CD4-positive, alpha-beta T cell treated with Interleukin-15 for 4 hours (primary cell): ENCODE measurements at regions not wholly inside any gene's neighbourhood (a gene's known extent, or its start where the extent isn't known, plus 50 kb on each side); places are given as distances from the start of the nearest gene placed in this dataset.

Source experiments
- DNase-seq: peaks from one replicate; pipeline ENCODE4 v3.0.0-alpha.2; 2020; ENCODE audit warnings: low spot score

DNA sequence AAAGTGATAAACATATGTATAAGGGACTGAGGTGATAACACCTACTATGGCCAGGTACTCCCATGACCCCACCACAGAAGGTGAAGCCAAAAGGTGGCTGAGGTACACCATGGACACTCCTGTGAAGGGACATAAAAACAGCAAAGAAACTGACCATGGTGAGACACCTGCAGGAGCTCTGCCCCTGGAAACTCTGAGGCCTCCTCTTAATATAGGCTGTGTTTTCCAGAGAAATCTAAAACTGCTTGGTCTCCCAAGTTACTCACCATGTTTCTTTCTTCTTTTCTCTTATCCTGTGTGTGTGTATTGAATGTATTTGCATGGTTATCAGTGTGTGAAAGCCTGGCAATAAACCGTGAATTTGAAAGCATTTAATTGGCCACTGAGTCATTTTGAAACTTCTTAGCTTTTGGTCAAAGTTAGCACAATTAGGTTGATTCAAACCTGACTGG lies 739.3 kb upstream of the GCFC2 start:
- no peak for DNase-seq

DNA sequence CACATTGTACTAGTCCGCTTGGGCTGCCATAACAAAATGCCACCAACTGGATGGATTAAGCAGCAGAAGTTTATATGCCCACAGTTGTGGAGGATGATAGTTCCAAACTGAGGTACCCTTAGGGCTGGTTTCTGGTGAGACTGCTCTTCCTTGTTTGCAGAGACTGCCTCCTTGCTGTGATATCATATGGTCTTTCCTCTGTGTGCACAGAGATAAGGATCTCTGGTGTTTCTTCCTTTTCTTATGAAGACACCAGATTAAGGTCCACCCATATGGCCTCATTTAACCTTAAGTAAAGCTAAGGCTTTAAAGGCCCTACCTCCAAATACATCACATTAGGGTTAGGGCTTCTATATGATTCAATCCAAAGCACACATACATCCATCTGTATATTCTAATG lies 738.2 kb upstream of the GCFC2 start:
- no peak for DNase-seq

DNA sequence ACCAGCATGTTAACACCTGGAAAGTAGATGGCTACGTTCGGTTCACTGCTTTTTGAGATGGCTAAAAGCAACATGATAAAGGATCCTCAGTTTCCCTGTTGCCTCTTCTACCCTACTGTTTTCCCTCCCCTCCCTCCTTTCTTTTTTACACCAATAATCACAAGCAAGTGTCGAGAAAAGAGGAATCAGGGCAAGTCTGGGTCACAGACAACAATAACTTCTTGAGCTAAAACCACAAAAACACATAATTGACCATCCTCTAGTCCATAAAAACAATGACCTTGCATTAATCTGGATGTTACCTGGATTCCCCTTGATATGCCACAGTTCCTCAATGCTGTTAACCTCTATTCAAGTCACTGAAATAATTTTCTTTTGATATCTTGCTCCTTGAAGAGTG lies 736.6 kb upstream of the GCFC2 start:
- no peak for DNase-seq

DNA sequence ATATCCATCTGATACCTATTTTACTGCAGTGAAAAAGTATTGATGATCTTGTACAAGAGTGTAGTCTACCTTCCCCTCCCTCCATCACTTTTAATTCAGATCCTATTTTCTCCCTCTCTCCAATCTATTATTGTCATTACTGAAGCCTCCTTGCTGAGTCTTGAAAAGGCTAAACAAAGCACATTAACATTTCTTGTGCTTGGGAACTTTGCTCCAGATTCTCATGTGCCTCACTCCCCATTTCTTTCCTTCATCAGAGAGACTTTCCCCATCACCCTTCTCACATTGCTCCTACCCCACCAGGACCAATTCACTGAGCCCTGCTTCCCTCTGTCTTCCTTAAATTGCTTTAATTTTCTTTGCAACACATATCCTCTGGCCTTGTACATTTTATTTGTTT lies 736.2 kb upstream of the GCFC2 start:
- DNase-seq, result no peak

DNA sequence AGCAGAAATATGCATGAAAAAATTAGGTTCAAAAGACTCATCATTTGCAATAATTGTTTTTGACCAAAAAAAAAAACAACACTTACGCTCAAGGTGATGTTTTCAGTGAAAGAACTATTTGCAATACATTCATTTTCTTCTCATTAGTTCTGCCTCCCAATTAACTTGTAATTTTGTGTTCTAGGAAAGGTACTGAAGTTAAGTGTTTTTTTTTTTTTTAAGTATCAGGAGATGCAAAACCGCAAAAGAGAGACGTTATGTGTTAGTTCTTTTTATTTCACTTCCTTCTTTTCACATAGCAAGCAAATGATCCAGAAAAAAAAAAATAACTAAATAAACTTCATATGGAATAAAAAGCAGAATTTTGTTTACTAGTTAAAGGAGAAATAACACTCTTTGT lies 735.2 kb upstream of the GCFC2 start:
- no peak for DNase-seq

DNA sequence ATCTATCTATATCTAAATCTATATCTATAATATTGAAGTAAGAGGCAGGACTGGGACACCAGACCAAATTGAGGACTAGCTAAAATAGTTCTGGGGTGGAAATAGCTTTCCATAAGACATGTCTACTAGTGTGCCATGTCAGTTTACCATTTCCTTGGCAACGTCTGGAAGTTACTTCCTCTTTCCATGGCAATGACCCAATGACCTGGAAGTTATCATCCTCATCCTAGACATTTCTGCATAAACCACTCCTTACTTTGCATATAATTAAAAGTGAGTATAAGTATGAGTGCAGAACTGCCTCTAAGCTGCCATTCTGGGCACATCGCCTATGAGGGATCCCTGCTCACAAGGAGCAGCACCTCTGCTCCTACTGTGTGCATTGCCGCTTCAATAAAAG lies 734.0 kb upstream of the GCFC2 start:
- no peak for DNase-seq

DNA sequence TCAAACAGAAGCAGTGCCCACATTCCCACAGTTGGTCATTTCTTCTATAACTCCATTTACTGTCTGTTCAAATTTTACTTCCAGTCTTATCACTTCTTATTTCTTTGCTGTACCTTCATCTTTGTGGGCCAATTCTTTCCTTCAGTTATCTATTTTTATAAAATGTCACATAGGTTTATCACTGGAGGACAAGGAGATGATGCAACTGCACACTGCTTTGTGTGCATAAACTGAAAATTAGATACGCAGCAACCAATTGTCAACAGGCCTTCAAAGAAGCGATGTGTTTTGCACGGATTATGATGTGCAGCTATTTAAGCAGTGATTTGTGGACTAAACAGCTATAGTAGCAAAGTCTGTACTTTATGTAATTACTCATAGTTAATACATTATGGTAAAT lies 726.8 kb upstream of the GCFC2 start:
- no peak for DNase-seq

DNA sequence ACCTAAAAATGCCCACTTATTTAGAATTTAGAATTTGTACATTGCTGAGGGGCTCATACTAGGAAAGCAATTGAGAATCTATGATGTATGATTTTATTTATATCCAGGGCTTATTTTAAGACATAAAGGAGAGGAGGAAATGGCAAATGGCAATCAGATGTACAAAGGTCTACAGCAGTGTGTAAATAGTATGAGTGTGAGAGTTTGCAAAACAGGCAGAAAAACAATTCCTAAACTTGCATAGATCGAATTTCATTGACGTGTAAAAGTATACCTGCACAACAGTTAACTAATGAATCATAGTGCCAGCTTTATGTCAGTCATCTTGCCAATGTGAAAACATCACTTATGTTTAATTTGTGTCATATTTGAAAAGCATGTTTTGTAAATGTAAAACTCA lies 718.7 kb upstream of the GCFC2 start:
- no peak for DNase-seq

DNA sequence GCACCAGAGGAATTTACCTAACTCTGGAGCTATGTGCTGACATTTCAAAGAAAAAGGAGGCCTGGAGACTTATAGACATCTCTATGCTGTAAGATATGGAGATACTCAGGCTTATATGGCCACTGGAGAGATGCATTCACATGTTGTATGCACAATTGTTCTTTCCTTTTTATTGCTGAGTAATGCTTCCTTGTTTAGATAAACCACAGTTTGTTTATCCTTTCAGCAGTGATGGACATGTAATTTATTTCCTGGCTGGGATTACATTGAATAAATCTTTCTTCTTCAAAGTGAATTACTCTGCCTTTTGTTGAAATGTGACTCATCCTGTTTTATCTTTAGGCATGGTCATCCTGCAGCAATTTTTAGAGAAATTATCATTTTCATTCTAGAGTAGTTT lies 716.7 kb upstream of the GCFC2 start:
- DNase-seq, result no peak

DNA sequence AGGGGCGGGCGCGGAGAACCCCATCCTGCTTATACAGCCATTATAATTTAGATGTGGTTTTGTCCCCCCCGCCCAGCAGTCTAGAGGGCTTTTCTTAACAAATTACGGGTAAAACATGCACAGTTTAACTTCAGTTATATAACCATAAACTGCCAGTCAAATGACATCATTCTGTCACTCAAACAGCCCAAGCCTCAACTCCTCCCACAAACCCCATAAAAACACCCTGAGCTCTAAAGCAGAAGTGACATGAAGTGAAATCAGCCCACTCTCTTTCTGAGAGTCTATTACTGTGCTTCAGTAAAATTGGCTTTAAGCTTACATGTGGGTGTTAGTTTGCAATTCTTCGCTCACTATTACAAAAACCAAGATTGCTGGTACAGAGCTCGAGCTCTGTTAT lies 705.1 kb upstream of the GCFC2 start:
- DNase-seq, result no peak

DNA sequence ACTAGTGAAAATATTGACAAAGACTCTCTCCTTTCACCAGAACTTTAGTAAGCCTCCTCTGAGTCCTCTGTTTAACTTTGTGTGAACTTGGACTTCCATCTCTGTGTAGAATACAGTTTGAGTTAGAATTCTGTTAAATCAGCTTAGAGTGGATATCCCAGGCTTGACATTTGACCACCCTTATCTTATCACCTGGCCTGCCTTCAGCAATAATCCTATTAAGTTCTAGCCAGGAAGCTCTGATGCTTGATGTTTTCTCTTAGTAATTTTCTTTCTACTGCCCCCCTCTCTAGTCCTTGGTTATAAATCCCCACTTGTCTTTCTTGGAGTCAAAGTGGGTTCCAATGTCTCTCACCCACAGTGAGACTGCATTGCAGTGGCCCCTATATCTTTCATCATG lies 702.7 kb upstream of the GCFC2 start:
- no peak for DNase-seq

DNA sequence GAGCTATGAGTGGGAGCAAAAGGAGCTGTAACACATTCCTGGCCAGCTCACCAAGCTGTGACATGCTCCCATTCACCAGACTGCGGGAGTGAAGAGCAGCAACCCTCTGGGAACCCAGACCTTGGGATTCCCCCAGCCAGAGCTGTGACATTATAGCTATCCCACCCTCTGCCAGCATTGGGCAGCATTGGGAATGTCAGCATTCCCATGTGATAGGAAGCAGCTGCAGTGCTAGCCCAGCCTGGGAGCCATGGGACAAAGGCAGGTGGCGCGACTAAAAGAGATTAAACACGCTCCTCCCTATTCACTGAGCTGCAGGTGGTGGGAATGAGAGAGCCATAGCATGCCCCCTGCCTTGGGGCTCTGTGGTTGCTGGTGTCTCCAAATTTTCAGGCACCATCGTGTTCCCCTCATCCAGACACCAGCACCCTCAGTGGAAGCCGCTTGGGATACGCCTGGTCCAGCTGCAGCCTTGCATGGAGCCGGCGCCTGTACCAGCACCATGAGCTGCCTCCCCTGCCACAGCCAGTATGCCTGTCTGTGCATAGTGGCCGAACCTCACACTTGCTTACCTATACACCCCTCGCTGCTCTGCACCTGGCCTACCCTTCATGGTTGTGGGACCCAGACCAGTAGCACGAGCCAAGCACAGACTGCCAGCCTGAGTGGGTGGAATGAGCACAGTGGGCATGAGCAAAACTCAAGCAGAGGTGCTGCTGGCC lies 695.6 kb upstream of the GCFC2 start:
- DNase-seq, result no peak

DNA sequence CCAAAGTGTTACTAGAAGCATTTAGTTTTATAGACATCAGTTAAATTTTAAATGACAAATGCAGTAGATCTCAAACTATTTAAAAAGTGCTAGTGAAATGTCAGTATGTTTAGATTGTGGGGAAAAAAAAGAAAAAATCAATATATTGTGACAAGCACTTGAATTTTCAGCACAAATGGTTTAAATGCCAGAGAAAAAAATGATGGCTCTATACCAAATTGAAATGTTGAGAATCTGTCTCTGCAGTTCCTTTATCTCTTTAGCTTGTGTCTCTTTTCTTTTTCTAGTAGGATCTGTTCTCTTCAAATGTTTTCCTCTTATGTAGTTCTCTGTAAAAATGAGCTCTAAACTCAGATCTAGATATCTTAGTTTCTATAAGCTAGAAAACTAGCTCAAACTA lies 682.6 kb upstream of the GCFC2 start:
- DNase-seq, result no peak

DNA sequence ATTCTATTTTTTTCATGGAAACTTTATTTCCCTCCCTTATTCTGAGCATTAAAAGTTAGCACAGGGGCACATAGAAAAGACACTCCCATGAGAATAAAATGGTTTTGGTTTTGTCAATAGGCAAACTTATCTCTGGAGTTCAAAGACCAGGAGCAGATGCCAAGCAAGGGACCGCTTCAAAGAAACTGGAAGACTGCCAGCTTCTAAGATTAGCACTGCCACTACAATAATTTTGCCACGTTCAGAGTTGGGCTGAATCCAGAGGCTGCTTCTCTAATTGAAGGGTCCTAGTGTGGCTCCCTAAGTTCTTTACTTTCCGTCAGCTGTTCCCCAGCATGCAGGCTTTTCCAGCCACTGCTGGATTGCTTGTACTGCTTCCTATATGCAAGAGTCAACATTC lies 681.0 kb upstream of the GCFC2 start:
- DNase-seq, result no peak

DNA sequence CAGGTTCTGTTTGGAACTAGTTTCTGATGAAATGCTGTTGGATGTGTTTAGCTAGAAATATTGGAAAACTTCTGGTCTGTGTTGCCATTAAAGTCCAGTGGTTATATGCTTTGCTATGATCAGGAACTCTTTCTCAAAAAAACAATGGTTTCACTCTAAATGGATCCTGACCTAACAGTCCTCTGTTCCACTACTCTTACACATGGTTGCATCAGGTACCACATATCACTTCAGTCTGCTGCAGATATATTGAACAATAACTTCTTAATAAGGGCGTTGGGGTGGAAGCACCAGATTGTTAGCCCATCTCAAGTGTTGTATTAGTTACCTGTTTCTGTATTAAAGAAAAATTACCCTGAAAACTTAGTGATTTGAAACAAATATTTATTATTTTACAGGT lies 676.6 kb upstream of the GCFC2 start:
- no peak for DNase-seq

DNA sequence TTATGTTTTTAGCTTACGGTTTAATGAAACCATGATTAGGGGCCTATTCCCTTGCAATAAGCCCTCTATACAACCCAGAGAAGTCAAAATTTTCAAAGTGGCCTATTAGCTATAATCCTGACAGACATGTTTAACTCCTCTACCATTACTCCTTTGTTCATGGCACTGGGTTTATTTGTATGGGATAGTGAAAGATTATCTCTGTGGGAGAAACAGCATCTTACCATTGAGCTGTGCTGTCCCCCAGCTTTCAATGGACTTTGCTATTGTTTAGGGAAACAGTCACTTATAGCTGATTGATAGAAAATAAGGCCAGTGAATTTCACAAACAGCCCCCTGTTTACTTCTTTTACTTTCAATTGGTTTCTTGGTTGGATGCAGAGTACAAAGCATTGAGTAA lies 675.2 kb upstream of the GCFC2 start:
- no peak for DNase-seq

DNA sequence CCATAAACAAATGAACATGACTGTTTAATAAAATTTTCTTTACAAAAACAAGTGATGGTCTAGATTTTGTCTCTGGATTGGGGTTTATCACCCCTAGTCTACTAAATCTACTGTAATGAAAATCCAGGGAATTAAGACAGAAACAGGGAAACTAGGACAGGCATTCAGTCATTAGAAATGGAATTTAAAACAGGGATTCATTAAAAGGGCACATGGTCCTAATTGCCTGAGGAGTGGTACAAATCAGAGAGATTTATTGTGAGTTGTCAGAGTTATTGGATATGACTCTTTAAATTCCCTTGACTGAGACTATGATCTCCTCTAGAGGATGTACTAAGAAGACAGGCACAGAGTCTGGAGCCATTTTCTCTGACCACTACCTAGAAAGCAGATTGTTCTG lies 670.9 kb upstream of the GCFC2 start:
- no peak for DNase-seq

DNA sequence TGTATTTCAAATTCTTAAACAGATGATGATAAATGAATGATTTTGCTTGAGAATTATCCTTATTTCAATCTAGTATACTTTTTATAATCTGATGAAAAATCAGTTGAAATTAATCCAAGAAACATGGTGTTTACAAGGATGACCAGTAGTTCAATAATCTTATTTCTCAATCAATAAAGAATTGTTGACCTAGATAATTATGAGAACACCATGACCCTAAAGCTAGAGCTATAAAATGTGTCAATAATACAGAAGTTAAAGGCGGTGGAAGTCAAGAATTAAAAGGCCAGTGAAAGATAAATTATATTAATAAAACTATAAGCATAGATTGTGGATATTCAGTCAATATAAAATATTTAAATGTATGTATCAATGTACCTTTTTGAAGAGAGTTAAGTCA lies 667.4 kb upstream of the GCFC2 start:
- no peak for DNase-seq

DNA sequence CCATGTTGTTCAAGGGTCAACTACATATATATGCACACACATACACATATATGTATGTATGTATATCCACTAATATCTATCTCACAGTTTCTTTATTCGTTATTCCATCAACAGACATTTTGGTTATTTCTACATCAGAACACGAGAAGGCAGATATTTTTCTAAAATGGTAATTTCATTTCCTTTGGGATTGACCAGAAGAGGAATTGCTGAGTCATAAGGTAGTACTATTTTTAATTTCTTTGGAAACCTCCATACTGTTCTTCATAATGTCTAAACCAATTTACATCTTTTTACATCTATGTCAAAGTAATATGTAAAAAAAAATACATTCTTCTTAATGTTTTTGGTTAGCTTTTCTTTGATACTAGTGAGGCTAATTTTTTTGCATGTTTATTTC lies 630.7 kb upstream of the GCFC2 start:
- DNase-seq, result no peak

DNA sequence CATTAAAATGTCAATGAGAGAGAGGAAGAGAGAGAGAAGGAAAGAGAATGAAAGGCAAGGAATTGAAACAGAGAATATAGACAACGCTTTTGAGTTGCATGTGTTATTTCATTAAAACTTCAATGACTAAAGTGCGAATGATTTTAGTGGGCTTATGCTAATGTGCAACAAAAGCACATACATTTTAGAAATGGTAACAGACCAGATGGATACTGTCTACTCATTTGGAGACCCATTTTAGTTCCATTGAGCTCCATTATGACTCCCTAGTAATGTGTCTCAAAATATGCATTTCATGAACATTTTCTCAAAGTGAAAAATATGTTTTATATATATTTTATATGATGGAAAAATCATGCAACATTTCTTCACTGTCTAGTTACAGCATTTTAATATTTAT lies 622.2 kb upstream of the GCFC2 start:
- no peak for DNase-seq

DNA sequence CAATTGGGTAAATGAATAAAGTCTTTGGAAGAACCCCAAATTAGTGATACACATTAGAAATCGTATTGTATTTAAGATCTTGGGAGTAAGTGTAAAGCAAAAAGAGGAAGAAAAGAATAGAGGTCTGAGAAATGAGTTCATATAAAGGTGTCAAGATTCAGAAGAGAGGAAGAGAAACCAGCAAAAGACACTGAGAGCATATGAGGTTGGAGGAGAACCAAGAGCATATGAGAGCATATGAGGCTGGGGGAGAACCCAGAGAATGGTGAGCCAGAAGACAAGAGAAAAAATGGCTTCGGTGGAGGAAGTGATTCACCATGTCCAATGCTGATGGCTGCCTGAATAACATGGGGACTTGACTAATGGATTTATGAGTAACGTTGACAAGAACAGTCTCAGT lies 620.1 kb upstream of the GCFC2 start:
- no peak for DNase-seq

DNA sequence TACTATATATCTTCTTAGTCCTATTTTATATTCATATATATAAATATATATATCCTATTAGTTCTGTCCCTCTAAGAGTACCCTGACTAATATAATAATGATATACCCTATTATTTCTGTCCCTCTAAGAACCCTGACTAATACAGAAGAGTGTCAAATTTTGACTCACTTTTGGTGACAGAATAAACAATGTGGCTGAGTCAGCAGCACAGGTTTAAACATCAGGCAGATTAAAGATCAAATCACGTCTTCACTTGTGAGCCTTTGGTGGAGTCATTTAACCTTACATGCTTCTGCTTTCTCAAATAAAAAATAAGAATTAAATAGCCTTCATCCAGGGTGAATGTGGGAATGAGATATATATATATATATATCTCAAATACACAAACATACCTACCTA lies 615.9 kb upstream of the GCFC2 start:
- no peak for DNase-seq

DNA sequence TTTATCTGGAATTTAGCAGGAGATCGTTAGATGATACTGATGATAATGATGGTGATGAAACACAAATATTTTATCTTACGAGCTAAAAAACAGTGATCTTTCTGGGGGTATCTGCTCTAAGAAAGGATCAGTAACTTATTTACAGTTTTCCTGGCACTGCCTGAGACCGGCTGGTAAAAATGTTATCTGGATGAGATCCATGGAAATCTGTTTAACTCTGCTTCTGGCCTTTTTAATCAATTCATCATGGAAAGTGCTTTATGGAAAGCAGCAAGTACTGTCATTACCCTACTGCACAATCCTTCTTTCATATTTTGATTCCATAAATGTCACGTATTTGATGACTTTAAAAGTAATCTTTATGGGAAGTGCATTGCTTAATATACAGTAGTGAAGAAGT lies 612.7 kb upstream of the GCFC2 start:
- DNase-seq, result no peak

DNA sequence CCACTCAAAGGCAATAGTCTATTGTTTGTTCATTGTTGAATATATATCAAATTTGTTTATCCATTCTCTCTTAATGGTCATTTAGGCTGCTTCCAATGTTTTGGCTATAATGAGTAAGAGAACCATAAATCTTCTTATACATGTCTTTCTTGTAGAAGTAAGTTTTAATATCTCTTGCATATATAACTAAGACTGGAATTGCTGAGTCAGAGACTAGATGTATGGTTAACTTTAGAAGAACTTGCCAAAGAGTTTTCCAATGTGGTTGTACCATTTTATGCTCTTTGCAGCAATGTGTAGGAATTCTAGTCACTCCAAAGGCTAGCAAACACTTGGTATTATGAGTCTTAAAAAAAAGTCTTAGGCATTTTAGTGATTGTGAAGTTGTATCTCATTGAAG lies 610.0 kb upstream of the GCFC2 start:
- DNase-seq, result no peak

DNA sequence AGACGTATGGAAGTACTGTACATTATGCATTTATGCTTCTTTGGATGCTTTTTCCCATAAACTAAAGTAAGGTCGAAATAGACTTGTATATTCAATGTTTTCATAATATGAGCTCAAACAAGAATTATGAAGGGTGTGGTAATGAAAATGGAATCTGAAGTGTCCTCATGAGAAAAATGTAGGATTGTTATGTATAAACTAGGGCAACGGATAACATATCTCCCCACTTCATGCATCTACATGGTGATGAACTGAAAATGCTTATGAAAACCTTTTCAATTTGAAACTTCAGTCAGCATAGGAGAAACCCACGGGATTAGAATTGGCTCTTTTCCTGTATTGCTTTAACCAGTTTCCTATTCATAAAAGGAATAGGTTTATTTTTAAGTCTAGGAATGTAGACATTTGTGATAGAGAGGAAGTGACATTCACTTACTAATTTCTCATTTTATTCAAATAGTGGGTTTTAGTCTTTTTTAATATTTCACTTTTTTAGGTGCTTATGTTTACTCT lies 608.2 kb upstream of the GCFC2 start:
- no peak for DNase-seq
